ENCODE measurements at regions not wholly inside any gene's neighbourhood (a gene's known extent, or its start where the extent isn't known, plus 50 kb on each side); places are given as distances from the start of the nearest gene placed in this dataset.

GRCh38 chr1:61005614-61006580 lies 76.5 kb upstream of the NFIA start:
- no peak for TF ChIP-seq CTCF (conservative IDR thresholded peaks at IDR 0.05)
- no peak for TF ChIP-seq EZH2 (IDR thresholded peaks at IDR 0.05; ENCODE audit: low read depth)
